ENCODE measurements at regions not wholly inside any gene's neighbourhood (a gene's known extent, or its start where the extent isn't known, plus 50 kb on each side); places are given as distances from the start of the nearest gene placed in this dataset.

- H3K4me3 ChIP-seq (ENCODE audit: low read depth, low read length): no peak overlapping the region
- TF ChIP-seq CTCF (IDR thresholded peaks at IDR 0.05; ENCODE audit: low read depth, low read length, missing control alignments): no peak
- no peak for DNase-seq (ENCODE audit: low read depth)
Observed at GRCh38 chr5:141742144-141742543, 60.1 kb upstream of the ARAP3 start.

GRCh38 chr5:141740885-141741284 lies 58.9 kb upstream of the ARAP3 start:
- TF ChIP-seq CTCF (IDR thresholded peaks at IDR 0.05; ENCODE audit: low read depth, low read length, missing control alignments): no peak
- no peak overlapping the region for H3K4me3 ChIP-seq (ENCODE audit: low read depth, low read length)
- DNase-seq (ENCODE audit: low read depth): no peak

- TF ChIP-seq CTCF (IDR thresholded peaks at IDR 0.05; ENCODE audit: low read depth, low read length, missing control alignments): no peak
- H3K4me3 ChIP-seq (ENCODE audit: low read depth, low read length): no peak overlapping the region
- DNase-seq (ENCODE audit: low read depth): no peak
Observed at GRCh38 chr5:141737535-141737934, 55.5 kb upstream of the ARAP3 start.

GRCh38 chr5:141735823-141736222 lies 53.8 kb upstream of the ARAP3 start:
- DNase-seq (ENCODE audit: low read depth): no peak
- no peak for TF ChIP-seq CTCF (IDR thresholded peaks at IDR 0.05; ENCODE audit: low read depth, low read length, missing control alignments)
- no peak overlapping the region for H3K4me3 ChIP-seq (ENCODE audit: low read depth, low read length)

- DNase-seq (ENCODE audit: low read depth): no peak
- no peak overlapping the region for H3K4me3 ChIP-seq (ENCODE audit: low read depth, low read length)
- TF ChIP-seq CTCF (IDR thresholded peaks at IDR 0.05; ENCODE audit: low read depth, low read length, missing control alignments): no peak
Observed at GRCh38 chr5:141734501-141735229, 52.6 kb upstream of the ARAP3 start.

GRCh38 chr5:141733198-141733597 lies 51.2 kb upstream of the ARAP3 start:
- no peak for DNase-seq (ENCODE audit: low read depth)
- H3K4me3 ChIP-seq (ENCODE audit: low read depth, low read length): no peak overlapping the region
- TF ChIP-seq CTCF (IDR thresholded peaks at IDR 0.05; ENCODE audit: low read depth, low read length, missing control alignments): no peak

GRCh38 chr5:141732417-141732816 lies 50.4 kb upstream of the ARAP3 start:
- no peak for TF ChIP-seq CTCF (IDR thresholded peaks at IDR 0.05; ENCODE audit: low read depth, low read length, missing control alignments)
- DNase-seq (ENCODE audit: low read depth): no peak
- H3K4me3 ChIP-seq (ENCODE audit: low read depth, low read length): no peak overlapping the region
